Gastrocnemius medialis (tissue), 4 donors: ENCODE measurements at regions not wholly inside any gene's neighbourhood (a gene's known extent, or its start where the extent isn't known, plus 50 kb on each side); places are given as distances from the start of the nearest gene placed in this dataset.
"Not testable (repeated sequence)": the region's sequence is repeated elsewhere in the genome, so short reads cannot be mapped to it uniquely, and the experiment has no call there.

Experiments
- CTCF ChIP-seq, 5 experiments: fragments of 450-650 bp in 3 of 5; fragments of 200-600 bp in 2 of 5; sonication (generic) in 2 of 5; IDR thresholded peaks in 4 of 5; conservative IDR thresholded peaks in 1 of 5; 1 replicate in 4 of 5; 2 replicates in 1 of 5; pipeline ENCODE4 v1.5.1; 2016 to 2019; ENCODE audit warnings: antibody characterized with exemption in 5 of 5, mild to moderate bottlenecking in 3 of 5, moderate library complexity in 3 of 5
- POLR2A ChIP-seq, 2 donors: fragments of 450-650 bp; IDR thresholded peaks; one replicate each; pipeline ENCODE4 v1.6.1; 2017; ENCODE audit warnings: antibody characterized with exemption in 2 of 2, mild to moderate bottlenecking in 2 of 2, moderate library complexity in 2 of 2

GRCh38 chr3:127076166-127076992 lies 93.5 kb downstream of the PLXNA1 start:
- not testable (repeated sequence) for TF ChIP-seq CTCF (IDR thresholded peaks at IDR 0.05 in 4 of 5, conservative IDR thresholded peaks at IDR 0.05 in 1 of 5); POLR2A (IDR thresholded peaks at IDR 0.05)
